ENCODE measurements at regions not wholly inside any gene's neighbourhood (a gene's known extent, or its start where the extent isn't known, plus 50 kb on each side); places are given as distances from the start of the nearest gene placed in this dataset.
"Not testable (repeated sequence)": the region's sequence is repeated elsewhere in the genome, so short reads cannot be mapped to it uniquely, and the experiment has no call there.

GRCh38 chr4:111359602-111360001 is 736.7 kb upstream of the PITX2 start:
- Histone ChIP-seq H4K20me1 (ENCODE audit: insufficient read depth, poor library complexity, severe bottlenecking) (no peaks in the 10 kb centered on the region), H3K27me3 (no peaks in the 10 kb centered on the region), H2AFZ (no peak overlapping the region), H3K27ac (no peak overlapping the region), H3K36me3 (replicated peaks; ENCODE audit: insufficient read depth, low read depth) (no peaks in the 10 kb centered on the region), H3K79me2 (no peaks in the 10 kb centered on the region), H3K4me1 (ENCODE audit: insufficient read depth) (no peaks in the 10 kb centered on the region), H3K9me3 (ENCODE audit: low read depth) (no peaks in the 10 kb centered on the region), H3K4me2 (no peak overlapping the region), H3K4me3 (no peak overlapping the region), H3K9me2 (replicated peaks; ENCODE audit: insufficient read depth) (no peaks in the 10 kb centered on the region)
- no peak for DNase-seq (ENCODE audit: low spot score)
- WGBS (ENCODE audit: low lambda C conversion rate, missing lambda C conversion rate) = 86% methylated on average over 2 of the region's 2 CpGs
- no peak for TF ChIP-seq EZH2 (IDR thresholded peaks at IDR 0.05; ENCODE audit: borderline replicate concordance)
- no peak for TF ChIP-seq EZH2phosphoT487 (IDR thresholded peaks at IDR 0.05; ENCODE audit: low read depth, severe bottlenecking, unreplicated experiment)
- no peak for TF ChIP-seq CTCF (IDR thresholded peaks at IDR 0.05; ENCODE audit: poor library complexity)

- Histone ChIP-seq H3K4me2 (no peak overlapping the region), H2AFZ (no peak overlapping the region), H3K4me1 (ENCODE audit: insufficient read depth) (no peaks in the 10 kb centered on the region), H3K4me3 (no peak overlapping the region), H3K9me2 (replicated peaks; ENCODE audit: insufficient read depth) (no peaks in the 10 kb centered on the region), H3K9me3 (ENCODE audit: low read depth) (no peaks in the 10 kb centered on the region), H3K27me3 (no peaks in the 10 kb centered on the region), H4K20me1 (ENCODE audit: insufficient read depth, poor library complexity, severe bottlenecking) (no peaks in the 10 kb centered on the region), H3K27ac (no peak overlapping the region), H3K36me3 (replicated peaks; ENCODE audit: insufficient read depth, low read depth) (no peaks in the 10 kb centered on the region), H3K79me2 (no peaks in the 10 kb centered on the region)
- WGBS (ENCODE audit: low lambda C conversion rate, missing lambda C conversion rate) = 86% methylated on average over 1 of the region's 1 CpG
- no peak for TF ChIP-seq EZH2phosphoT487 (IDR thresholded peaks at IDR 0.05; ENCODE audit: low read depth, severe bottlenecking, unreplicated experiment)
- no peak for TF ChIP-seq CTCF (IDR thresholded peaks at IDR 0.05; ENCODE audit: poor library complexity)
- TF ChIP-seq EZH2 (IDR thresholded peaks at IDR 0.05; ENCODE audit: borderline replicate concordance) = no peak
- no peak for DNase-seq (ENCODE audit: low spot score)
Measured at GRCh38 chr4:111360906-111361305, 738.0 kb upstream of the PITX2 start.

- Histone ChIP-seq H2AFZ (no peak overlapping the region), H3K9me2 (replicated peaks; ENCODE audit: insufficient read depth) (no peaks in the 10 kb centered on the region), H3K4me1 (ENCODE audit: insufficient read depth) (no peaks in the 10 kb centered on the region), H3K36me3 (replicated peaks; ENCODE audit: insufficient read depth, low read depth) (no peaks in the 10 kb centered on the region), H3K9me3 (ENCODE audit: low read depth) (no peaks in the 10 kb centered on the region), H3K27me3 (no peaks in the 10 kb centered on the region), H4K20me1 (ENCODE audit: insufficient read depth, poor library complexity, severe bottlenecking) (no peaks in the 10 kb centered on the region), H3K79me2 (no peaks in the 10 kb centered on the region), H3K27ac (no peak overlapping the region), H3K4me3 (no peak overlapping the region), H3K4me2 (no peak overlapping the region)
- WGBS (ENCODE audit: low lambda C conversion rate, missing lambda C conversion rate) = 80% methylated on average over 1 of the region's 1 CpG
- DNase-seq (ENCODE audit: low spot score) = no peak
- TF ChIP-seq CTCF (IDR thresholded peaks at IDR 0.05; ENCODE audit: poor library complexity) (no peak), EZH2 (IDR thresholded peaks at IDR 0.05; ENCODE audit: borderline replicate concordance) (no peak), EZH2phosphoT487 (IDR thresholded peaks at IDR 0.05; ENCODE audit: low read depth, severe bottlenecking, unreplicated experiment) (no peak)
Measured at GRCh38 chr4:111362941-111363361, 740.1 kb upstream of the PITX2 start.

- not testable (repeated sequence) for H3K9me2 ChIP-seq (replicated peaks; ENCODE audit: insufficient read depth); H4K20me1 ChIP-seq (ENCODE audit: insufficient read depth, poor library complexity, severe bottlenecking); H3K27me3 ChIP-seq; H3K4me3 ChIP-seq; H3K4me1 ChIP-seq (ENCODE audit: insufficient read depth); H3K9me3 ChIP-seq (ENCODE audit: low read depth); H3K27ac ChIP-seq; DNase-seq (ENCODE audit: low spot score); H2AFZ ChIP-seq; H3K4me2 ChIP-seq; H3K79me2 ChIP-seq; H3K36me3 ChIP-seq (replicated peaks; ENCODE audit: insufficient read depth, low read depth)
- WGBS (ENCODE audit: low lambda C conversion rate, missing lambda C conversion rate) = 92% methylated on average over 13 of the region's 14 CpGs
Measured at GRCh38 chr4:111377880-111378279, 755.0 kb upstream of the PITX2 start.
